ENCODE measurements at regions not wholly inside any gene's neighbourhood (a gene's known extent, or its start where the extent isn't known, plus 50 kb on each side); places are given as distances from the start of the nearest gene placed in this dataset.
A peak's percentile ranks its signal among the peaks of the same experiment; 100 is the strongest.

- no peaks in the 10 kb centered on the region for H3K36me3 Mint-ChIP-seq
- no peaks in the 10 kb centered on the region for H3K4me1 Mint-ChIP-seq
- no peak overlapping the region for H3K4me3 Mint-ChIP-seq
- no peaks in the 10 kb centered on the region for H3K9me3 Mint-ChIP-seq
- H3K27me3 Mint-ChIP-seq: peaks cover 5% of the 10 kb centered on the region
- no peak overlapping the region for H3K27ac Mint-ChIP-seq
Observed at GRCh38 chr2:176686328-176686727, 417.1 kb downstream of the MTX2 start.

DNA sequence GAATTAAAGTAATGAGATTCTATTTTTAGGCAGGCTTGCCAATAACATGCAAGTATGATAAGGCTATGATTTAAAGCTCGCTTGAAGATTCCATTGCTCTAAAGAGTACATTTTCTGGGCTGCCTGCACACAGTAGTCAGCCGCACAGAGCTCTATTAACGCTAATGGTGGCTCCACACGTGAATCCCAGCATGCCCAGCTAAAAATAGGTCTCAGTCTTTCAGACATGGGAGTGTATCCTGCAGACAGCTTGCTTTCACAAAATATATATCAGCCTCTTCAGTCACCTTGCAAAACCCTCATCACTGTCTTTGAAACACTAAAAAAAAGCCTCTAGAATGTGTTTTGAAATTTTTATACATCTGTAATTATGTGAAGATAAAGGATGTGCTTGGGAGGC lies 418.1 kb downstream of the MTX2 start:
- peaks cover 8% of the 10 kb centered on the region for H3K27me3 Mint-ChIP-seq

DNA sequence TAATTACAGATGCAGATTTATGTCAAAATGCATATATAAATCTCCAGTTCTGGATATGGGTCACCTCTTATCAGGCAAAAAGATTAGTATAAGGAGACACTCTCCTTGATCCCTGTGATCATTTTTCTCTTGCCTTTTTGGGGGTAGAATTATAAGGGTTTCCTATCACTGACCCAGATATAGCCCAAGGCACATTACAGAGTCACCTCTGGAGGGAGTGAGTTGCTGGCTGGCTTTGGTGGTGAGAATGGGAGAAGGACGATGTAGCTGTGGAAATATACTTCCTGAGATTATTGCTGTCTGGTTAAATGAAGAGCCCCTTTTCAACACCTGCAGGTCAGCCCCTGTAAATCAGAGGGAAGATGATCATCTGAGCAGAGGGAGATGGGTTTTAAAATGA lies 418.7 kb downstream of the MTX2 start:
- Mint-ChIP-seq H3K36me3 (no peaks in the 10 kb centered on the region), H3K27me3 (peaks cover 7% of the 10 kb centered on the region), H3K9me3 (no peaks in the 10 kb centered on the region), H3K4me3 (no peak overlapping the region), H3K27ac (no peak overlapping the region), H3K4me1 (no peaks in the 10 kb centered on the region)

More for the DNA sequence above, 418.1 kb downstream of the MTX2 start:
- Mint-ChIP-seq H3K27ac (no peak overlapping the region), H3K36me3 (no peaks in the 10 kb centered on the region), H3K9me3 (no peaks in the 10 kb centered on the region), H3K4me3 (no peak overlapping the region), H3K4me1 (no peaks in the 10 kb centered on the region)

DNA sequence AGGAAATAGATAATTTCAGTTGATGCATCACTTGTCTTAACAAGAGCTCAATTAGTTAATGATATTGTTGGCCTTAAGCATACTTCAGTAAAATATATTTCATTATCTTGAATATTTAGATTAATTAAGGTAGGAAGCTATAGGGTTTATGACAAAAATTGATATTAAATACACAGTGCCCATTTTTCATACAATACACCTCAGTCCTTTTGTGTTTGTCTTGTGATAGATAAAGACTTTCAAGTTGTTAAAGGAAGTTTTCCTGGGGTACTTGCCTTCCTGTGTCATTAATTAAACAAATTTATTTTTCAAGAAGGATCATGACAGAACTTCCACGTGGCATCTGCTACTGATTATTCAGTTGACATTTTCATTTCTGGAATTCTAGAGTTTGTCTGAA lies 420.5 kb downstream of the MTX2 start:
- H3K27ac Mint-ChIP-seq: no peak overlapping the region
- H3K4me3 Mint-ChIP-seq: no peak overlapping the region
- peaks cover 5% of the 10 kb centered on the region for H3K27me3 Mint-ChIP-seq
- no peaks in the 10 kb centered on the region for H3K4me1 Mint-ChIP-seq
- no peaks in the 10 kb centered on the region for H3K9me3 Mint-ChIP-seq
- no peaks in the 10 kb centered on the region for H3K36me3 Mint-ChIP-seq

- Mint-ChIP-seq H3K4me1 (no peaks in the 10 kb centered on the region), H3K36me3 (no peaks in the 10 kb centered on the region), H3K4me3 (no peak overlapping the region), H3K27ac (no peak overlapping the region), H3K9me3 (no peaks in the 10 kb centered on the region), H3K27me3 (peaks cover 8% of the 10 kb centered on the region)
Observed at GRCh38 chr2:176691471-176691870, 422.2 kb downstream of the MTX2 start.

- H3K27me3 Mint-ChIP-seq: peaks cover 9% of the 10 kb centered on the region
- H3K9me3 Mint-ChIP-seq: no peaks in the 10 kb centered on the region
- no peak overlapping the region for H3K27ac Mint-ChIP-seq
- no peaks in the 10 kb centered on the region for H3K4me1 Mint-ChIP-seq
- H3K36me3 Mint-ChIP-seq: no peaks in the 10 kb centered on the region
- H3K4me3 Mint-ChIP-seq: no peak overlapping the region
Observed at GRCh38 chr2:176692533-176692932, 423.3 kb downstream of the MTX2 start.

- H3K4me3 Mint-ChIP-seq: no peak overlapping the region
- no peaks in the 10 kb centered on the region for H3K4me1 Mint-ChIP-seq
- no peak overlapping the region for H3K27ac Mint-ChIP-seq
- peaks cover 11% of the 10 kb centered on the region for H3K27me3 Mint-ChIP-seq
- no peaks in the 10 kb centered on the region for H3K36me3 Mint-ChIP-seq
- H3K9me3 Mint-ChIP-seq: peaks cover 0 to 1% (median 0%) of the 10 kb centered on the region in 3 donors
Observed at GRCh38 chr2:176699098-176699497, 429.9 kb downstream of the MTX2 start.

GRCh38 chr2:176699644-176700043 lies 430.4 kb downstream of the MTX2 start:
- H3K27ac Mint-ChIP-seq: no peak overlapping the region
- H3K4me1 Mint-ChIP-seq: no peaks in the 10 kb centered on the region
- no peak overlapping the region for H3K4me3 Mint-ChIP-seq
- H3K9me3 Mint-ChIP-seq: peaks cover 0 to 1% (median 0%) of the 10 kb centered on the region in 3 donors
- H3K36me3 Mint-ChIP-seq: no peaks in the 10 kb centered on the region
- H3K27me3 Mint-ChIP-seq: peaks cover 11% of the 10 kb centered on the region

- H3K27me3 Mint-ChIP-seq: peaks cover 8% of the 10 kb centered on the region
- H3K27ac Mint-ChIP-seq: no peak overlapping the region
- H3K36me3 Mint-ChIP-seq: no peaks in the 10 kb centered on the region
- H3K4me3 Mint-ChIP-seq: peak overlapping the region in 1 of 4 donors; percentile 5
- H3K4me1 Mint-ChIP-seq: no peaks in the 10 kb centered on the region
- peaks cover 0 to 1% (median 0%) of the 10 kb centered on the region in 3 donors for H3K9me3 Mint-ChIP-seq
Observed at GRCh38 chr2:176702131-176702530, 432.9 kb downstream of the MTX2 start.

DNA sequence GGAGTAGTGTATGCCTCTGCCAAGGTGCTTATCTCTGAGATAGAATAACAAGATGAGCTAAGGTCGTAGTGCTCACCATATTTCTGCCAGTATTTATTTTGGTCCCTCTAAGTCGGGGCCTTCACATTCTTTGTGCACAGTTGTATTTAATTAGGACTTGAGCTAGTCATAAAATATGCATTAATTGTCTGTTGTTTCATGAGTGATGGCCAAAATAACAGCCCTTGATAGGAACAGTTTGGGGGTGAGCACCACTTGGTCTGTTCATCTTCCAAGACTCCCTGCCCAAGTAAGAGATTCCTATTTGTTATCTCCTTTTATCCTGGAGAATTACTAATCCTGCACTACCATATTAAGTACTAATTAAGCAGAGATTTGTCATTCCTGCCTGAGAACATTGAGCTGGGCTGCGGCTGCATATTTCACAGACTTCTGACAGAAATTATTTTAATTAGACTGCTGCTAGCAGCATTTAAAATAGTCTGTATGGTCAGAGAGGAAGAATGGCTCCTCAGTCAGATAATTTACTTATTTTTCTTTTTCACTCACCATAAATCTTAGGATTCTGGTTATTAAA lies 435.1 kb downstream of the MTX2 start:
- peaks cover 7% of the 10 kb centered on the region for H3K27me3 Mint-ChIP-seq
- H3K36me3 Mint-ChIP-seq: no peaks in the 10 kb centered on the region
- H3K4me1 Mint-ChIP-seq: no peaks in the 10 kb centered on the region
- no peak overlapping the region for H3K27ac Mint-ChIP-seq
- H3K4me3 Mint-ChIP-seq: no peak overlapping the region
- H3K9me3 Mint-ChIP-seq: peaks cover 0 to 1% (median 0%) of the 10 kb centered on the region in 3 donors

GRCh38 chr2:176709149-176709951 lies 440.1 kb downstream of the MTX2 start:
- Mint-ChIP-seq H3K36me3 (no peaks in the 10 kb centered on the region), H3K27ac (no peak overlapping the region), H3K4me1 (no peaks in the 10 kb centered on the region), H3K27me3 (peaks cover 5% of the 10 kb centered on the region), H3K4me3 (no peak overlapping the region), H3K9me3 (peaks cover 0 to 3% (median 0%) of the 10 kb centered on the region in 3 donors)

GRCh38 chr2:176709991-176710390 lies 440.7 kb downstream of the MTX2 start:
- Mint-ChIP-seq H3K36me3 (no peaks in the 10 kb centered on the region), H3K27me3 (peaks cover 5% of the 10 kb centered on the region), H3K4me1 (no peaks in the 10 kb centered on the region), H3K4me3 (no peak overlapping the region), H3K27ac (no peak overlapping the region), H3K9me3 (peaks cover 0 to 3% (median 0%) of the 10 kb centered on the region in 3 donors)

DNA sequence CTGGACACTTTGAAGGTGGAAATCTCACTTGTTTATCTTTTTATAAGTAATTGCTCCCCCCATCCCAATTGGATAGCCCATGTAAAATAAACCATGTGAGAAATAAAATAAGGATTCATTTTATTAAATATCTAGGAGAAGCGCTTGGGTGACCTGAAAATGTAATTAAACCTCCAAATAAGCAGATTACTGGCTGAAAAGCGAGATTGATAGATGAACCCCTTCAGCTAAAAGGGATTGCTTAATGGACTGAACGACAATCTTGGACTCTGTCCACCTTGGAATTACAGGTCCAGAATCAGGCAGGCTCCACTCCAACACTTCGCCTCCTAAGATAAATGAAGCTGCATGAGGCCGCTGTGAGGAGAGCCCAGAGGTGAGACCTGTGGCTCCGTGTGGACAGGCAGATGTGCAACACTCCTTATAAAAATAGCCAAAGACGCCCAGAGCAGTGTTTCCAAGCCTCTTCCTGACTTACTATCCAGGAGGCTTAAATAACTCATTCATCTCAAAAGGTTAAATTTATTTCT lies 441.5 kb downstream of the MTX2 start:
- H3K27me3 Mint-ChIP-seq: peaks cover 5% of the 10 kb centered on the region
- H3K27ac Mint-ChIP-seq: no peak overlapping the region
- no peaks in the 10 kb centered on the region for H3K36me3 Mint-ChIP-seq
- H3K4me1 Mint-ChIP-seq: no peaks in the 10 kb centered on the region
- H3K4me3 Mint-ChIP-seq: no peak overlapping the region
- peaks cover 0 to 3% (median 0%) of the 10 kb centered on the region in 3 donors for H3K9me3 Mint-ChIP-seq

DNA sequence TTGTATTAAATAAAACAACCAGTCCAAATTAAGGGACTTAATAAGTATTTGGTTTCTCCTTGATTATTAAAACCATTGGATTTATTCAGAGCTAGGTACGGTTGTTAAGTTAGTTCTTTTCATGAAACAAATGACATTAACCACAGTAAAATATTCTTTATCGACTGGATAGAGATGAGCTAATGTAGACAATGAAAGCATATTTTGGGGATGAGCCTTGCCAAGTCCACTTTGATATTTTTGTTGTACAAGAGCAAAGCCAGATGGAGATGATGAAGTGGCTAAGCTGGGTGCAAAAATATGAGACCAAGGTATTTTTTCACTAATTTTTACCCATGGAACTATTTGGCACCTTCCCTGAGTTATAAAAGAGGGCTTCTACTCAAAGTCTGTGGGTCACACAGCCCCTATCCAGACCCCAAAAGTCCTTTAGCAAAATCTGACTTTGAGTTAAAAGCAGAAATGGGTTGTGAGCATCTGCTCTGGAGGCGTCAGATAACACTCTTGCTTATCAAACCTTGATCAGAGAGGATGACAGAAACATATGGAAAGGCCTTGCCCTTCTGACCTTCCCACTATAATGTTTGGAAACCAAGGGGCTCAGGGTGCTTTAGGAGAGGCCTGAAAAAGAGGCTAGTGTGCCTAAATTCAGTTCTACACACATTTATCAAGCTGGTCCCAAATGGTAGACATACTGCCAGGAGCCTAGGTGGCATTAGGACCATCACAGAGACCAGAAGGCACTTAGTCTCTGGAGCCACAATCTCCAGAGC lies 456.8 kb downstream of the MTX2 start:
- H3K9me3 Mint-ChIP-seq: peaks cover 0 to 2% (median 0%) of the 10 kb centered on the region in 3 donors
- H3K36me3 Mint-ChIP-seq: no peaks in the 10 kb centered on the region
- no peaks in the 10 kb centered on the region for H3K4me1 Mint-ChIP-seq
- H3K27ac Mint-ChIP-seq: no peak overlapping the region
- no peaks in the 10 kb centered on the region for H3K27me3 Mint-ChIP-seq
- no peak overlapping the region for H3K4me3 Mint-ChIP-seq

GRCh38 chr2:176727696-176728095 lies 458.5 kb downstream of the MTX2 start:
- H3K9me3 Mint-ChIP-seq: peaks cover 0 to 2% (median 0%) of the 10 kb centered on the region in 3 donors
- no peaks in the 10 kb centered on the region for H3K4me1 Mint-ChIP-seq
- H3K36me3 Mint-ChIP-seq: no peaks in the 10 kb centered on the region
- no peak overlapping the region for H3K4me3 Mint-ChIP-seq
- H3K27ac Mint-ChIP-seq: peak overlapping the region in 1 of 3 donors; percentile 39
- H3K27me3 Mint-ChIP-seq: peaks cover 2% of the 10 kb centered on the region

All from IgD-negative memory B cell (primary cell).